ENCODE measurements at regions not wholly inside any gene's neighbourhood (a gene's known extent, or its start where the extent isn't known, plus 50 kb on each side); places are given as distances from the start of the nearest gene placed in this dataset.

DNA sequence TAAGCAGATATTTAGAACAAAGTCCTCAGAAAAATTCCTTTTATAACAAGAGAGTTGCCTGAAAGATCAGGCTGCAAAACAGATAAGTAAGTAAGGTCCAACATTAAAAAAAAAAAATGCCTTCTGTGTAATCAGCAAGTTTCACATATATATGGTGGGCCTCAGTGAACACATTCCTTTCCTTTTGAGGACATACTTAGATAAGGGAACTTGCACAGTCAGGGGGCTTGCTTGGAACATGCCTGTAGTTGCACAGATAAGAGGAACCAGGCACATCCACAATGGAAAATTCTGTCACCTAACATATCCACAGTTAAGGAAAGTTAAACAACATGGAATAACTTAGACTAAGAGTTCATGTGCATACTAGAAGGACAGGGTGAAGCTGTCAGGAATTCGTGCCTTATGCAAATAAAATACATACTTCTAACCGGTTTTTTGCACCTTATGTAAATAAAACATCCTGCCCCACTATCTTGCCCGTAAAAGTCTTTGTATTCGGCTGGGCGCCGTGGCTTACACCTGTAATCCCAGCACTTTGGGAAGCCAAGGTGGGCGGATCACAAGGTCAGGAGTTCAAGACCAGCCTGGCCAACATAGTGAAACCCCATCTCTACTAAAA is 257.3 kb downstream of the ZNF33B start (continued):
- peak; percentile 64 for TF ChIP-seq ARID1B (IDR thresholded peaks at IDR 0.05)
- TF ChIP-seq ZNF76 (CRISPR knock-in tag; IDR thresholded peaks at IDR 0.05; ENCODE audit: borderline replicate concordance), result no peak
- TF ChIP-seq HNRNPH1 (optimal IDR thresholded peaks at IDR 0.05; ENCODE audit: low read depth, low read length), result no peak
- peak; percentile 81 for TF ChIP-seq CBFA2T3 (IDR thresholded peaks at IDR 0.05)
- no peak for TF ChIP-seq MCM2 (IDR thresholded peaks at IDR 0.05; ENCODE audit: low read depth)
- no peak for TF ChIP-seq TRIM25 (IDR thresholded peaks at IDR 0.05; ENCODE audit: borderline replicate concordance)
- no peak for TF ChIP-seq CAMTA2 (CRISPR knock-in tag; conservative IDR thresholded peaks at IDR 0.05)
- no peak for TF ChIP-seq BRF2 (IDR thresholded peaks at IDR 0.05; ENCODE audit: borderline replicate concordance, insufficient read depth, insufficient read length)
- no peak for TF ChIP-seq POLR2H (tag; IDR thresholded peaks at IDR 0.05; ENCODE audit: low read depth)
- TF ChIP-seq BCL6 (CRISPR knock-in tag; IDR thresholded peaks at IDR 0.05), result no peak
- no peak for TF ChIP-seq TCFL5 (CRISPR knock-in tag; conservative IDR thresholded peaks at IDR 0.05)
- TF ChIP-seq CHD1 (IDR thresholded peaks at IDR 0.05; ENCODE audit: low read length), result no peak
- TF ChIP-seq KDM1A (IDR thresholded peaks at IDR 0.05), result no peak
- TF ChIP-seq EZH2 (IDR thresholded peaks at IDR 0.05; ENCODE audit: borderline replicate concordance, low read depth, low read length), result no peak
- TF ChIP-seq ESRRB (CRISPR knock-in tag; IDR thresholded peaks at IDR 0.05; ENCODE audit: borderline replicate concordance), result no peak
- TF ChIP-seq NCOR1 (IDR thresholded peaks at IDR 0.05), result 0 out of 2 replicates have a peak, but pooled peaks have one; percentile 11
- TF ChIP-seq SMARCA4 (IDR thresholded peaks at IDR 0.05), result peak; percentile 38; the same call in 1 of the 2 replicates
- no peak for TF ChIP-seq CREM (IDR thresholded peaks at IDR 0.05; ENCODE audit: low read depth)
- TF ChIP-seq CEBPB (tag; IDR thresholded peaks at IDR 0.05), result no peak
- no peak for TF ChIP-seq KDM5B (IDR thresholded peaks at IDR 0.05; ENCODE audit: insufficient replicate concordance, low read depth, low read length)
- TF ChIP-seq ZBTB8A (IDR thresholded peaks at IDR 0.05; ENCODE audit: partially characterized antibody), result no peak
- TF ChIP-seq CBFA2T2 (conservative IDR thresholded peaks at IDR 0.05), result peak; percentile 56
- no peak for TF ChIP-seq NFE2L1 (tag; IDR thresholded peaks at IDR 0.05; ENCODE audit: borderline replicate concordance, low read depth)
- TF ChIP-seq CBFB (CRISPR knock-in tag; IDR thresholded peaks at IDR 0.05), result no peak
- TF ChIP-seq FOSL1 (tag; conservative IDR thresholded peaks at IDR 0.05), result no peak
- no peak for TF ChIP-seq ZC3H8 (IDR thresholded peaks at IDR 0.05)
- TF ChIP-seq ZNF232 (CRISPR knock-in tag; IDR thresholded peaks at IDR 0.05), result no peak
- 0 out of 2 replicates have a peak, but pooled peaks have one; percentile 14 for TF ChIP-seq EP300 (IDR thresholded peaks at IDR 0.05; ENCODE audit: low read length)
- no peak for TF ChIP-seq MAZ (CRISPR knock-in tag; conservative IDR thresholded peaks at IDR 0.05 in 1 of 2, IDR thresholded peaks at IDR 0.05 in 1 of 2)
- peak; percentile 36; the same call in 1 of the 2 replicates for TF ChIP-seq TCF3 (CRISPR knock-in tag; IDR thresholded peaks at IDR 0.05)
- no peak for TF ChIP-seq HNRNPLL (IDR thresholded peaks at IDR 0.05; ENCODE audit: low read depth, low read length, poor library complexity, severe bottlenecking)

Data from K562 (cell line).